Endothelial cell of umbilical vein (primary cell): ENCODE measurements at regions not wholly inside any gene's neighbourhood (a gene's known extent, or its start where the extent isn't known, plus 50 kb on each side); places are given as distances from the start of the nearest gene placed in this dataset.

ENCODE experiments used
- CTCF ChIP-seq, 2 donors: IDR thresholded peaks; 1 replicate in 1 of 2; 2 replicates in 1 of 2; pipeline ENCODE4 v1.5.1; 2011; ENCODE audit warnings: low read length in 2 of 2, mild to moderate bottlenecking in 2 of 2, moderate library complexity in 2 of 2, control low read depth in 1 of 2, inconsistent platforms in 1 of 2, low read depth in 1 of 2; ENCODE audit not compliant: insufficient read depth in 1 of 2; ENCODE audit errors: extremely low read depth in 1 of 2
- EZH2 ChIP-seq: IDR thresholded peaks from 2 replicates; pipeline ENCODE4 v1.6.1; 2012; ENCODE audit warnings: borderline replicate concordance, low read depth, mild to moderate bottlenecking, moderate library complexity, low read length, inconsistent platforms; ENCODE audit not compliant: severe bottlenecking
- POLR2A ChIP-seq: IDR thresholded peaks from 2 replicates; pipeline ENCODE4 v1.6.1; 2012; ENCODE audit warnings: low read depth, mild to moderate bottlenecking, control low read depth, low read length
- POLR2AphosphoS5 ChIP-seq: IDR thresholded peaks from 2 replicates; pipeline ENCODE4 v1.6.1; 2012; ENCODE audit warnings: low read depth, mild to moderate bottlenecking, control low read depth, low read length, moderate library complexity; ENCODE audit not compliant: insufficient read depth
- TF ChIP-seq, protein P1 (sequence below): IDR thresholded peaks from 2 replicates; pipeline ENCODE4 v1.6.1; 2011; ENCODE audit not compliant: insufficient read depth, insufficient read length

DNA sequence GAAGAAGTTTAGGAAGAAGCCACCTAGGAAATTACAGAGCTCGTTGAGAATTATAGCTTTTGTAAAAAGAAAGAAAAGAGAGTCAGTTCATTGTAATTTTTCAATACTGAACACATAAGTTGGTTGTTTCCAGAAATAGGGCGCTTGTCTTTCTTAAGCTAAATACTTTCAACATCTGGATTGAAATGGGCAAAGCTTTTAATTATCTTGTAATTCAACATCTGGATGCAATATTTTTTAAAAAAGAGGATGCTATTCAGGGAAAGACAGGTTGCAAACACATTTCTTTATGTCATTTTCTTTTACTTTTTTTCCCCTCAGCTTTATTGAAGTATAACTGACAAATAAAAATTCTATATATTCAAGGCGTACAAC is 100.7 kb upstream of the TRPC7 start:
- no peak for TF ChIP-seq CTCF (IDR thresholded peaks at IDR 0.05; ENCODE audit: extremely low read depth in 1 of 2, insufficient read depth in 1 of 2, low read depth in 1 of 2, low read length in 2 of 2)
- no peak for TF ChIP-seq POLR2A
- no peak for TF ChIP-seq POLR2AphosphoS5
- TF ChIP-seq, protein P1, sequence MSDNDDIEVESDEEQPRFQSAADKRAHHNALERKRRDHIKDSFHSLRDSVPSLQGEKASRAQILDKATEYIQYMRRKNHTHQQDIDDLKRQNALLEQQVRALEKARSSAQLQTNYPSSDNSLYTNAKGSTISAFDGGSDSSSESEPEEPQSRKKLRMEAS, result no peak
- no peak for TF ChIP-seq EZH2
